NAMALWA (cell line): ENCODE measurements at regions not wholly inside any gene's neighbourhood (a gene's known extent, or its start where the extent isn't known, plus 50 kb on each side); places are given as distances from the start of the nearest gene placed in this dataset.
"Not testable (repeated sequence)": the region's sequence is repeated elsewhere in the genome, so short reads cannot be mapped to it uniquely, and the experiment has no call there.

Source experiments
- DNase-seq: peaks from one replicate; pipeline ENCODE4 v3.0.0-alpha.2; 2015; ENCODE audit warnings: low spot score

DNA sequence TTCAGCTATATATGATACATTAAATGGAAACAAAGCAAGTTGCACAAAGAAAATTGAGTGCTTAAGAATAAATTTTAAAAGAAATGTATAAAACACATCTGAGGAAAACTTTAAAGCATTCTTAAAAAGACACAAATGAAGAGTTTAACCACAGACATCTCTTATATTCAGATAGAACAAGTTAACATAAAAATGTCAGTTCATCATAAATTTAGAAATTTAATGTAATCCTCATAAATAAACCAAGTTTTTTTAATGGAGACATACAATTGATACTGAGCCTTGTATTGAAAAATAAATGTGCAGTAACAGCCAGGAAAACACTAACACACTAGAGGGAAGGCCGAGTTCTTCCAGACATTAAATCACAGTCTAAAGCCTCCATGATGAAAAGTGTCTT is 243.9 kb upstream of the MKLN1 start:
- no peak for DNase-seq

DNA sequence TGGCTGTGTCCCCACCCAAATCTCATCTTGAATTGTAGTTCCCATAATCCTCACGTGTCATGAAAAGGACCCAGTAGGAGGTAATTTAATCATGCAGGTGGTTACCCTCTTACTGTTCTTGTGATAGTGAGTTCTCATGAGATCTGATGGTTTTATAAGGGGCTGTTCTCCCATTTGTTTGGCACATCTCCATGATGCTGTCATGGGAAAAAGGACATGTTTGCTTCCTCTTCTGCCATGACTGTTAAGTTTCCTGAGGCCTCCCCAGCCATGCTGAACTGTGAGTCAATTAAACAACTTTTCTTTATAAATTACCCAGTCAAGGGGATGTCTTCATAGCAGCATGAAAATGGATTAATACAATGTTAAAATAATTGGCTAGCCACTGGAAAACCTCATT is 243.3 kb upstream of the MKLN1 start:
- not testable (repeated sequence) for DNase-seq

DNA sequence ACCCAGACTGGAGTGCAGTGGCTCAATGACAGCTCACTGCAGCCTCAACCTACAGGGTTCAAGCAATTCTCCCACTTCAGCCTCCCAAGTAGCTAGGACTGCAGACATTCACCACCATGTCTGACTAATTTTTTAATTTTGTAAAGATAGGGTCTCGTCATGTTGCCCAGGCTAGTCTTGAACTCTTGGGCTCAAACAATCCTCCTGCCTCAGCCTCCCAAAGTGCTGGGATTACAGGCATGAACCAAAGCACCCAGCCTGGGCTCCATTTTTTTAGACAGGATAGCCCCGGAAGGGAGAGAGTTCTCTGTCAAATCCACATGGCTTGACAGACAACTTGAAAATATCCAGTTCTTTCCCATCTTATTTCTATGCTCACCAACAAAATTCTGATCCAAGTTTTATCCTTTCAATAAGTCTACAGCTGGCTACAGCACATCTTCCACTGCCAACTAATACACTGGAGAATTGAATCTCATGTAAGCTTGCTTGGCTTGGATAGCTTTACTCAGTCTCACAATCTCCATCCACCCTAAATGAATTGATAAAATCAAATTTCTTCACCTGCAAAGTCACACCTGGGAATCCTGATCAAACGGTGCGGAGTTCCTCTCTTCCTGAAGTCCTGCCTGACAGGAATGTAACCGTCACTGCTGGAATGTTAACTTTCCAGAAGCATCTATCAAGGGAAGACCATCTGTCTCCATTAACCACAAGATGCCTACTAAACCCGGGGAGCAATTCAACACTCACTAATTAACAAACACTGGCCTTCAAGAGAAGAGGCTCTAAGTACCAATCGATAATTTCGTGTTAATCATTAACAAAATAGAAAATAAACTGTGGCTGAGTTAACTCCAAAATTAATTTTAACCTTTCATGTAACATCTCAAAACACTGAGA is 239.7 kb upstream of the MKLN1 start:
- no peak for DNase-seq

DNA sequence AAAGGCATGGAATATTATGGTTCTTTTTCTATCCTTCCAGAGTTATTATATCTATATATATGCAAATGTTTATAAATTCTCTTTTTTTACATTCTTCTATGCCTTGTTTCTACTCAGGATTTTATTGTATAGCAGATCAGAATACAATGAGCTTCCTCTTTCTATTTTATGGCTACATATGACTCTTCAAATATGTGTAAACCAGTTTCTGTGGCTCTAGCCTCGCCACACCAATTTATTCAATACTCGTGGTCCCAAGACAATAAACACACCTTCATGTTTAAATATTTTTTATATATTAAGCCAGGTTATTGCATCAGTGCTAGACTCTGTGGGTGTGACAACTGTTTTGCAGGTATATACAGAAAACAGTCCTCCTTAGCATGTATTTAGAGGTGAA is 237.5 kb upstream of the MKLN1 start:
- no peak for DNase-seq

DNA sequence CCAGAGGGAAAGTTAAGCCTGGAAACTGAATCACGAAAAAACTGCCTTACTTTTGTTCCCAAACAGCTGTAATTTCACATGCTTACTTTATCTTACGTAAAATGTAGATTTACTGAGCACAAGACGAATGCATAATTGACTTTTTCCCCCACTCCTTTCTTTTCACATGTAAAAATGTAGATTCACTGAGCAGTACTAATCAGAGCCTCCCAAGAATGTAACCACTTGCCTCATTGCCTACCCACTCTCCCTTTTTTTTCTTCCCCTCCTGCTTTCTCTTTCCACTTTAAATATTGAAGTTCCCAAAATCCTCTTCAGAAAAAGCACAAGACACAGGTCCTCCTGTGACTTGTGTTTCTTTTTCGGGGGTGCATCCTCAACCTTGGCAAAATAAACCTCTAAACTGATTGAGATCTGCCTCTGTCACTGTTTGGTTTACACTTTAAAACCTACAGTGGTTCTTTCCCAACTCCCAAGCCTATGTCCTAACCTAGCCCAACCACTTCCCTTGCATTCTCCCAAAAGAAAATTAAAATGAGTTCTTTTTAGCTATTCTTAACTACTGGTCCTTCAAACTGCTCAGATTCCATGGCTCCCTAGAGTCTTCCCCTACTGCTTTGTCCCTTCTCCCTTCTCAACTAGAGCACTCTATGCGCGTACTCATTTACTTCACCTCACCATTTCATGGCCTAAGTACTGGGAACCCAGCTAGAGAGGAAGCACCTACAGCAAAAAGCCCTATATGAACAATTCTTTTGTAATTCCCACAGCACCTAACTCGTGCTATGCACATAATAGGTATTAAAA is 236.6 kb upstream of the MKLN1 start:
- DNase-seq, result no peak

DNA sequence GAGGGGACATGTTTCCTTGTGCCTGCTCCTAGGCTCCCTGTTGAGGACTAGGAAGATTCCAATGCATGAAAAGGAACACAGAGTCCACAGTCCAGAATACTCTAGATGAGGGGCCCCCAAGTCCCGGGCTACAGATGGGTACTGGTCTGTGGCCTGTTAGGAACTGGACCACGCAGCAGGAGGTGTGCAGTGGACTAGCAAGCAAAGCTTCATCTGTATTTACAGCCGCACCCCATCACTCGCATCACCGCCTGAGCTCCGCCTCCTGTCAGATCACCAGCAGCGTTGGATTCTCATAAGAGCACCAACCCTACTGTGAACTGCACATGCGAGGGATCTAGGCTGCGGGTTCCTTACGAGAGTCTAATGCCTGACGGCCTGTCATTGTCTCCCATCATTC is 233.0 kb upstream of the MKLN1 start:
- no peak for DNase-seq

DNA sequence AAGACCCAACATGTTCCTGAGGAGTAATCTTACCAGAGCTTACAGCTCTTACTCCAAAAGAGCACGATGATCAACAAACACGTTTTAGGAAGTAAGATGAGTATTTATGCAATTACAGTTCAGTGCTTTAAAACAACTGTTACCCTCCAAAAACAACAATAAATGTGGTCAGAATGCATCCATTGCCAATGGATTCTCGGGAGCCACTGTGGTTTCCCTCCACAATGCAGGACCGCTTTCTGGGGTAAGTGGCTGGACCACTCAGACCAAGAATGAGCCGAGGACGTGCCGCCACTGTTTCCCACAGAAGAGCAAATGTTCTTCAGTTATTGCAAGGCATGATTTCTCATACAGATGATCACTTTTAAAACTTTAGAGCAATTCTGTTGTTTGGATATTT is 232.3 kb upstream of the MKLN1 start:
- DNase-seq, result no peak

DNA sequence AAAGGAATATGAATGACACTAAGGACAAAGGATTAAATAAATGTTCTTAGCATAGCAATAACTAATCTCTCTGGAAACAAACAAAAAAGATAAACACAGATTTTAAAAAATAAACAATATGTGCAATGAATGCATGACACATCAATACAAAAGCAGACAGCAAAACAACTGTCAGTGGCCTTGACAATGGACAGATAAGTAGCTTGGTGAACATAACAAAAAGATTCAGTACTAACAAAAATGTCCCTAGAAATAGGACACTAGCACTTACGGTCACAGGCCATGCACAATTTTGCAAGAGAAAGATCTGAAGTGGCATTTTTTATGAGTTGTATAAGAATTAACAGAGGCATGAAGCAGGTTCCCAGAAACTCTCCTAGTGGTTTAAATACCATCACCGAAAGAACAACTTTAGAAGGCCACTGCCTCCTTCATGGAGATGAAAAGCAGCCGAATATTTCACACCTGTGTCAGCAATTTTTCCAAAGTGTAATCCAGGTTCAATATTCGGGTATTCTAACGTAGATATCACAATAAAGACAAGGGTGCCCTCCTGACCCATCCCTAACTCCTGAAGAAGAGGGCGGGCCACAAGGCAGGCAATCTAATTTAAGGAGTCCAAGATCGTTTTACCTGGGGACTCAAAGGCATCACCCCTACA is 231.3 kb upstream of the MKLN1 start:
- DNase-seq, result no peak

DNA sequence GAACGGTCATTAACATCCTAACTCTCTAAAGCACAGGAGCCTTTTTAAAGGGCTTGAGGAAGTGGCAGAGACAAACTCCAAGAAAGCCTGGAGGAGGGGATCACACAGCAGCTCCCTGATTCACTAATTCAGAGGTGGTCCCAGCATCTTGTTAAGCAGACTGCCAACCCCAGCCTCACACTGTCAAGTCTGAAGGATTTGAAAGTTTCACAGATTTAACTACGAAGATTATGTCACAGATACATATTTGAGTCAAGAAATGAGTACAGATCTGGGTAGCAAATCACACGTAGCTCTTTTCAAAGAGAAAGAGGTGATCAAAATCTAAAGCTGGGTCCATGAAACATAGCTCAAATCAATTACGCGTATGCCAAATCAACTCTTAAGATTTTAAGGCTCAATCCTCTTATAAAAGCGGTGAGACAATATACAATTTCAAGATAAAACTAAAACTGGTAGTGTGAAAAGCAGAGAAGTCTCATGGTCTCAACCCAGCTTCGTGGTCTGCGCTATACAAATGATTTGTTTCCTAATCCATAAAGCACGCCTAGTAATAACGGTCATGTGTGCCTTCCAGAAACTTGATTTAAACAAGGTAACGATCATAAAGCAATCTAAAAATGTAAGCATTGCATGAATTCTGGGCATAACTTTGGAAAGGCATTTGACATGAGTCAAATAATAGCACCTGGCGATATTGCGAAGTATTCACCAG is 229.9 kb upstream of the MKLN1 start:
- no peak for DNase-seq

DNA sequence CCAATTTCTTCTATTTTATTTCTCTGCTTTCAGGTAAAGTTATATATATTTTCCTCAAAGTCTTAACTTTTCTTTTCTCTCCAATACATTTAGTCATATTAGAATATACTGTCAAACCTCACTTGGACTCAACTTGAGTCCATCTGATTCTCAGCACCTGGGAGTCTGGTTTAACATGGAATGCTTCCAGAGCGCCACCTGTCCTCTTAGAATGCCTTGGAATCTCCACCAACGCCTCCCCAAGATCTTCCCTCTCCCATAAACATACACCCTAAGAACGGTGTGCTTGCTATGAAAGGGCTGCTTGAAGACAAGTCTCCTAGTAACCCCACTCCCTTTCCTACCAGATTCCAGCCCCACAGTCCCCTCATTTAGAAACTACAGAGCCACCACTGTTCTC is 229.1 kb upstream of the MKLN1 start:
- DNase-seq, result no peak

DNA sequence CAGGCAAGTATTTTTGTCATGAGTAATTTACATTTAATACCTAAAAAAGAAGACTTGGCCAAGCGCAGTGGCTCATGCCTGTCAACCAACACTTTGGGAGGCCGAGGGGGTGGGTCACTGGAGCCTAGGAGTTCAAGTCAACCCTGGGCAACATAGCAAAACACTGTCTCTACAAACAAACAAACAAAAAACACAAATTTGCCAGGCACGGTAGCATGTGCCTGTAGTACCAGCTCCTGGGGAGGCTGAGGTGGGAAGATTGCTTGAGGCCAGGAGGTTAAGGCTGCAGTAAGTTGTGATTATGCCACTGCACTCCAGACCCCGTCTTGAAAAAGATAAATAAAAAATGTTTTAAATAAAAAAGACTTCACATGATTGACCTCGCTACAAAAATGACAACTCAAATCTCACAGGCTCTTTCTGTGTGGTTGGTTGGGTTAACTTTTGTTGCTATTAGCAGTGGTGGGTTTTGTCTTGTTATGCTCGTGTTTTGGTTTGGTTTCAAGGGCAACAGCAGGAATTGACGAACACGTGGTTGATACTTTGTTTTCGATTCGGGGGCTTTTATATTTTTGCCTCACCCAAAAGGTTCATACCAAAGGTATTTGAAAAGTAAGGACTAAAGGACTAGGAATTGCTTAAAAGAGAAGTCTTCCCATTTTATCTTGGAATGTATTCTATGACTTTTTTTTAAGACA is 227.2 kb upstream of the MKLN1 start:
- no peak for DNase-seq

DNA sequence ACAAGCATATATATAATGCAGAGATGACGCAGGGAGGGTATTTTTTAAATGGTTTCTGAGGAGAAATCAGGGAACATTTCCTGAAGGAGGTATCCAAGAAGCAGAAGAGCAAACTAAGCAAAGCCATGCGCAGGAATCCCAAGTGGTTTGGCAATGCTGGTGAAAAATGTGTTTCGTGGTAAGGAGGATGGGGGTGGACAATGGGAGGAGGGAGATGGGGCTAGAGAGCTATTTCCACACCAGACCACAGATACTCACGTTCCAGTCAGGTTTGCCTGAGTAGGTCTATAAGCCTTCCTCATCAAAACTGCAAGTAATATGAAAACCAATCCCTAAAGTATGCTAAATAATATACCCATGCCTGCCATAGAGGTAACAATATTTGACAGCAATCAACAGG is 223.7 kb upstream of the MKLN1 start:
- DNase-seq, result no peak

DNA sequence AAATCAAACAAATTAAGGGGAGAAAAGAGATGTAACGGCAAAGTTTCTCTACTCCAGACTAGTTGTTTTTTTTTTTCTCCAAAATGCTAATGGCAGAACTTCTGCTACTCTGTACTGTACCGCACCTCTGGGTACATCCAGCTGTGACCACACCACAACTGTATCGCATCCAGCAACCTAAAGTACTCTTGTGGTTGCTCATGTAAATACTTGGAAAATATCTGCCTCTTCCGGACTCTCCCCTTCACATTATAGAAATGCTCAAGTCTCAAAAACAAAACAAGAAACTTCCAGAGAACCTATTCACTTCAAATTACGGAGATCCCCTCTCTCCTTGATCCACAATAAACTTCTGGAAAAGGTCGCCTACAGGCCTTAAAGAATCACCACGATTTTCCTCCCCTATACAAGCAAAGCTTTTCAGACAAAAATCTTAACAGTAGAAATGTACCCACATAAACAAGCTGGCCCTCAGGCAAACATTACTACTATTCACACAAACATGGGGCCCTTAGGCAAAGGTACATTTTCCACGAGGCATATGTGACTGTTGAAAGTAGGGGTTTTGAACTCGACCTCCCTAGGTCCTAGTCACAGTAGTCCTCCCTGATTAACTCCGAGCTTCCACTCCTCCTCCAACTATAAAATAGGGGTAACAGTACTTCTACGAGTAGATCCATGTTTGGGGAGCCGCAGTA is 222.9 kb upstream of the MKLN1 start:
- DNase-seq, result peak; percentile 46

DNA sequence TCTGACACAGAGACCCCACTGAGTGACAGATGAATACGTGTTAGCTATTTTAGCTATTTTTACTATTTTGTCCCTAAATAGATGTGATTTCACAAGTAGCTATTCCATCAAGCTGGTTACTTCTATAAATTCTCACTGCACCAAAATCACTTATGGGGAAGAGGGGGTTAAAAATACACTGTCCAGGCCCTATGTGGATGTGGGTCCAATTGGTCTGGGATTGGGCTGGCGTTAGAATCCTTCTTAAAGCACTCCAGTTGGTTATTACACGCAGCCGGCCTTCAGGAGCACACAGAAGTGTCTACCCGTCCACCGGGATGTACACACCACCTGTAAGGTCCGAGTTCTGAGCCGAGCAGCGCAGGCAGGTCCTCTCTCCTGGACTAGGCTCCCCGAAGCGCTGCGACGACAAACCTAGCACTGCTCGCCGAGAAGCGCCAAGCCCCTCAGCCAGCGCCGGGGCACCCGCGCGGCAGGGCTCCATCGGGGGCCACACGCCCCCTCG is 222.3 kb upstream of the MKLN1 start:
- no peak for DNase-seq

DNA sequence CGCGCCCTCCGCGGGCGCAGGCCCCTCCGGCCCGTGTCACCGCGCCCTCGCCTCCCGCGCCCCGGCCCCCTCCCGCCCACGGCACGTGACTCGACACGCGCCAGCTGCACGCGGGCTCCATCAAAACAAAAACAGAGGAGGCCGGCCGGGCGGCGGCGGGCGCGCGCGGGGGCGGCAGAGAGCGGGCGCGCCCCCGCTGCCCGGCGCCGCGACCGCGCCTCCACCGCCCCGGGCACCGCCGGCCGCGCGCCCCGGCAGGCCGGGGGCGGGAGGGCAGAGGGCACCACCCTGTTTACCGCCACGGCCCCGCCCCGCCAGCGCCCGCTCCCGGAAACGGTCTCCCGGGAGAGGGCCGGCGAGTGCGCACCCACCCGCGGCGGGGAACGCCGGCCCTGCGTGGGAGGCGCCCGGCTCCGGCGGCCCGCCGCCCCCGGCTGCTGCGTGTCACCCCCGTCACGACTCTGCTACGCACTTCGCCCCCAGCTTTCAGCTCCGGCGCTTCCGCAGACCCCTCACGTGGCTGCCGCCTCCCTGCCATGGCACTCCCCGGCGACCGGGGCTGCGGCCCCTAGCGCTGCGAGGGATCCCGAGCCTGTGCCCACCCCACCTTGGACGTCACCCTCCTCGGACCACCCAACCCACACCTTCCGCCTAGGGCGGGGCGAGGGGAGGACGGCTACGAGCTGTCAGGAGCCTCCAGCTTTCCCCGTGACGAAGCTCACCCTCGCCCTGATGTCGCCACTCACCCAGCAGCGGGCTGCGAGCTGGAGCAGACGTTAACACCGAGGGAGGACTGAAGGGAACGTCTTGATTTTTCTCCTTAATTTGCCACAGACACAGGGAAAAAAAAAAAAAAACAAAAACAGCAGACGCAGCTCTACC is 221.6 kb upstream of the MKLN1 start:
- peak; percentile 93 for DNase-seq

DNA sequence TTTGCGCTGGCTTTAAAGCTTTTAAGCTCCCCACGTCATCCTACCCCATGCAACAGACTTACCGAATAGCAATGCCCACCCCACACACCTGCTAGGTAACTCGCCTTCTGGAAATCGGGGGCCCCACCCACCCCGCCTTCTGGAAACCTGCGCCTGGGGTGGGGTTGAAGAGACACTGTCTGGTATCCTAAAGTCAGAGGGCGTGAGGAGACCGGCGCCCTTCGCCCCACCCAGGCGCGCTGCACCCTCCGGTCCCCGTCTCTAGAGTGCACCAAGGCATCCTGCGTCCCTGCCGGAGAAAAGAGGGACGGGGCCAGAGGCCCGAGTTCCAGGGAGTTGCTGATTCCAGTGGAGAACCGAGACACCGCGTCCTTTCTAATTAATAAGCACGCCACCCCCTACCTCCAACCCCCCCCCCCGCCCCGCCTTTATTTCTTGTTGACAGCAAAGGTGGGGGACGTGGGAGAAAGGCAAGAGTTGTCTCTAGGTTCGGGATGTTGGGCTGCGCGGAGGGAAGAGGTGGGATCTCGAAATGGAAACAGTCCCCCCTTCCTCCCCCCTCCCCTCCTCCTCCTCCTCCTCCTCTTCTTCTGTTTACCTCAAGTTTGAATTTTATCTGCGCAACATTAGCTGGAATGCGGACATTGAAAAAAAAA is 220.9 kb upstream of the MKLN1 start:
- peak; percentile 82 for DNase-seq

DNA sequence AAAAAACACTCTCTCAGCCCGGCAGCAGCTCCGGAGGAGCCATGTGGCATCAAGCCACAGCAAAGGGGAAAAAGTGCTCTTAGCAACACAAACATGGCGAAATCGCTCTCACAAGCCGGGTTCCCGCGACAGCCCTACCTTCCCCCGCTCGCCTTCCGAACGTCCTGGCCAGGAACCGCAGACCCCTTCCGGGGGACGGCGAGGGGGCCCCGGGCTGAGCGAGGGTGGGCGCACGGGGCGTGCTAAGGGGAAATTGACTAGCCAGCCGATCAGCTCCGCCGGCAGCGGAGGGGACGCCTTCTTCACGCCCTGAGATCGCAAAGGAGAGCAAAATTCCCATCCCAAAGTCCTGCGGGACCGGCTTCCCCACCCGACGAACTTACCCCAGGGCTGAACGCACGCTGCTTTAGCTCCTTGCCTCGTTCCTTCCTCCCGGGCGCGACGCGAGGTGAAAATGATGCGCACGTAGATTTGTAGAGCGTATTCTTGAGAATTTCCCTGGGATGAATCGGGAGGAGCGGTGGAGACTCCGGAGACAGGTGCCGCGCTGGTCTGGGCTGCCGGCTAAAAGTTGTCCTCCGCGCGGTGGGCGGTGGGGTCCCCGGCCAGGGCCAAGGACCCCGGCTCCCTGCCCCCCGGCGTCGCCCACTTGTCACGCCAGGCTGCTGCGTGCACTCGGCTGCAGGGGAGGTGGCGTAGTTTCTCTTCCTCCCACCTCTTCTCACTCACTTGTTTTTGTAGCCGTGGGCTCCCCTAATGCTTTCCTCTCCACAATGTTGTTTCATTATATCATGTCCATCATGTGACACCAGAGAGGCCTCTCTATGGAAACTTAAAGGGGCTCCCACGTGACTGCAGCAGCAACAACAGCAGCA is 220.1 kb upstream of the MKLN1 start:
- DNase-seq, result peak; percentile 99
